H9 (cell line): ENCODE measurements at regions not wholly inside any gene's neighbourhood (a gene's known extent, or its start where the extent isn't known, plus 50 kb on each side); places are given as distances from the start of the nearest gene placed in this dataset.
"Not testable (repeated sequence)": the region's sequence is repeated elsewhere in the genome, so short reads cannot be mapped to it uniquely, and the experiment has no call there.

Experiments
- DNase-seq: peaks from one replicate; pipeline ENCODE4 v3.0.0-alpha.2; 2017
- H2AFZ ChIP-seq: one replicate; pipeline ENCODE4 v1.6.1; 2013; ENCODE audit warnings: mild to moderate bottlenecking, low read length, control low read depth, moderate library complexity
- H2AK5ac ChIP-seq: 2 replicates; pipeline ENCODE4 v1.6.1; 2013; ENCODE audit warnings: low read length, control low read depth, mixed read lengths; ENCODE audit not compliant: insufficient read length
- H2BK120ac ChIP-seq: one replicate; pipeline ENCODE4 v1.6.1; 2013; ENCODE audit warnings: low read depth, mild to moderate bottlenecking, low read length, control low read depth, inconsistent platforms; ENCODE audit not compliant: poor library complexity, severe bottlenecking
- H2BK12ac ChIP-seq: 2 replicates; pipeline ENCODE4 v1.6.1; 2013; ENCODE audit warnings: low read length, control low read depth, mixed read lengths, low read depth; ENCODE audit not compliant: insufficient read length
- H2BK15ac ChIP-seq: 2 replicates; pipeline ENCODE4 v1.6.1; 2013; ENCODE audit warnings: low read depth, low read length, control low read depth
- H2BK20ac ChIP-seq: one replicate; pipeline ENCODE4 v1.6.1; 2013; ENCODE audit warnings: low read depth, mild to moderate bottlenecking, low read length, control low read depth, inconsistent platforms; ENCODE audit not compliant: poor library complexity, severe bottlenecking
- H2BK5ac ChIP-seq: 2 replicates; pipeline ENCODE4 v1.6.1; 2013; ENCODE audit warnings: low read length, control low read depth, mixed read lengths; ENCODE audit not compliant: insufficient read length
- H3K14ac ChIP-seq: 2 replicates; pipeline ENCODE4 v1.6.1; 2013; ENCODE audit warnings: low read length, control low read depth; ENCODE audit not compliant: insufficient read depth
- H3K18ac ChIP-seq: 2 replicates; pipeline ENCODE4 v1.6.1; 2013; ENCODE audit warnings: low read depth, mild to moderate bottlenecking, mixed read lengths, low read length, control low read depth; ENCODE audit not compliant: insufficient read length
- H3K23ac ChIP-seq: 2 replicates; pipeline ENCODE4 v1.6.1; 2013; ENCODE audit warnings: low read length, control low read depth, mixed read lengths, low read depth; ENCODE audit not compliant: insufficient read length
- H3K23me2 ChIP-seq: 2 replicates; pipeline ENCODE4 v1.6.1; 2013; ENCODE audit warnings: low read depth, mild to moderate bottlenecking, mixed read lengths, low read length, control low read depth; ENCODE audit not compliant: insufficient read length, poor library complexity, severe bottlenecking
- H3K27ac ChIP-seq: 2 replicates; pipeline ENCODE4 v1.5.1; 2013; ENCODE audit warnings: low read length, control low read depth, mixed read lengths, low read depth; ENCODE audit not compliant: insufficient read length
- H3K27me3 ChIP-seq: 2 replicates; pipeline ENCODE4 v1.6.1; 2013; ENCODE audit warnings: low read length, control low read depth, inconsistent platforms; ENCODE audit not compliant: insufficient read depth
- H3K4ac ChIP-seq: 2 replicates; pipeline ENCODE4 v1.6.1; 2013; ENCODE audit warnings: low read depth, mild to moderate bottlenecking, control low read depth, inconsistent platforms, low read length, moderate library complexity
- H3K4me1 ChIP-seq: 2 replicates; pipeline ENCODE4 v1.6.1; 2013; ENCODE audit warnings: low read length, control low read depth, inconsistent platforms; ENCODE audit not compliant: insufficient read depth
- H3K4me2 ChIP-seq: 2 replicates; pipeline ENCODE4 v1.6.1; 2013; ENCODE audit warnings: low read length, control low read depth, mixed read lengths; ENCODE audit not compliant: insufficient read length, insufficient read depth
- H3K56ac ChIP-seq: 2 replicates; pipeline ENCODE4 v1.6.1; 2013; ENCODE audit warnings: low read depth, mild to moderate bottlenecking, mixed read lengths, low read length, control low read depth; ENCODE audit not compliant: insufficient read length
- H3K79me1 ChIP-seq: 2 replicates; pipeline ENCODE4 v1.6.1; 2013; ENCODE audit warnings: low read depth, mild to moderate bottlenecking, moderate library complexity, low read length, control low read depth, inconsistent platforms; ENCODE audit not compliant: insufficient read depth, poor library complexity, severe bottlenecking
- H3K79me2 ChIP-seq: 2 replicates; pipeline ENCODE4 v1.6.1; 2013; ENCODE audit warnings: low read length, control low read depth, inconsistent platforms; ENCODE audit not compliant: insufficient read depth
- H3K9ac ChIP-seq: 2 replicates; pipeline ENCODE4 v1.6.1; 2013; ENCODE audit warnings: low read length, control low read depth, mixed read lengths; ENCODE audit not compliant: insufficient read length; ENCODE audit errors: extremely low read depth
- H3K9me3 ChIP-seq: one replicate; pipeline ENCODE4 v1.6.1; 2013; ENCODE audit warnings: low read depth, low read length, inconsistent platforms; ENCODE audit not compliant: control insufficient read depth
- H3T11ph ChIP-seq: one replicate; pipeline ENCODE4 v1.6.1; 2013; ENCODE audit warnings: mild to moderate bottlenecking, low read length, control low read depth, inconsistent platforms
- H4K20me1 ChIP-seq: one replicate; pipeline ENCODE4 v1.6.1; 2013; ENCODE audit not compliant: control insufficient read depth, insufficient read length, insufficient read depth
- H4K5ac ChIP-seq: 2 replicates; pipeline ENCODE4 v1.6.1; 2013; ENCODE audit warnings: low read depth, mild to moderate bottlenecking, mixed read lengths, low read length, control low read depth; ENCODE audit not compliant: insufficient read length
- H4K8ac ChIP-seq: replicated peaks from 2 replicates; pipeline ENCODE4 v1.6.1; 2013; ENCODE audit warnings: low read length, control low read depth, mixed read lengths, low read depth; ENCODE audit not compliant: insufficient read length
- H4K91ac ChIP-seq: 2 replicates; pipeline ENCODE4 v1.6.1; 2013; ENCODE audit warnings: low read depth, mild to moderate bottlenecking, moderate library complexity, mixed read lengths, low read length, control low read depth; ENCODE audit not compliant: insufficient read length
- H3K27ac Mint-ChIP-seq, 3 experiments: 2 replicates in 2 of 3; 3 replicates in 1 of 3; pipeline ENCODE4 v1.8.0; 2020 to 2021; ENCODE audit warnings: mixed read lengths in 3 of 3, mild to moderate bottlenecking in 1 of 3, moderate library complexity in 1 of 3
- H3K27me3 Mint-ChIP-seq: 2 replicates; pipeline ENCODE4 v1.8.0; 2021; ENCODE audit warnings: low read depth, mild to moderate bottlenecking, moderate library complexity, mixed read lengths
- H3K36me3 Mint-ChIP-seq, 3 experiments: 2 replicates in 2 of 3; 3 replicates in 1 of 3; pipeline ENCODE4 v1.8.0; 2020 to 2021; ENCODE audit warnings: low read depth in 3 of 3, mixed read lengths in 3 of 3; ENCODE audit not compliant: insufficient read depth in 1 of 3
- H3K4me1 Mint-ChIP-seq, 2 experiments: 2 replicates each; pipeline ENCODE4 v1.8.0; 2020; ENCODE audit warnings: mixed read lengths in 2 of 2
- H3K4me3 Mint-ChIP-seq, 2 experiments: 2 replicates in 1 of 2; 3 replicates in 1 of 2; pipeline ENCODE4 v1.8.0; 2020 to 2021; ENCODE audit warnings: mild to moderate bottlenecking in 2 of 2, mixed read lengths in 2 of 2, moderate library complexity in 1 of 2
- H3K9me3 Mint-ChIP-seq, 2 experiments: 2 replicates in 1 of 2; 3 replicates in 1 of 2; pipeline ENCODE4 v1.8.0; 2020; ENCODE audit warnings: mild to moderate bottlenecking in 2 of 2, mixed read lengths in 2 of 2, moderate library complexity in 1 of 2
- WGBS: extraction: QIAGEN DNeasy Blood & Tissue Kit; methylation state at CpG from one replicate; pipeline ENCODE4 v1.1.7; 2013; ENCODE audit warnings: missing lambda C conversion rate, low lambda C conversion rate, mixed read lengths; ENCODE audit not compliant: insufficient read length; ENCODE audit errors: extremely low coverage; 5-methylcytosine and 5-hydroxymethylcytosine counted together
- TF ChIP-seq, protein P1 (sequence below): fragments of 200-600 bp; sonication (generic); conservative IDR thresholded peaks from 3 replicates; pipeline ENCODE4 v1.8.0; 2021; ENCODE audit warnings: antibody characterized with exemption, mild to moderate bottlenecking

DNA sequence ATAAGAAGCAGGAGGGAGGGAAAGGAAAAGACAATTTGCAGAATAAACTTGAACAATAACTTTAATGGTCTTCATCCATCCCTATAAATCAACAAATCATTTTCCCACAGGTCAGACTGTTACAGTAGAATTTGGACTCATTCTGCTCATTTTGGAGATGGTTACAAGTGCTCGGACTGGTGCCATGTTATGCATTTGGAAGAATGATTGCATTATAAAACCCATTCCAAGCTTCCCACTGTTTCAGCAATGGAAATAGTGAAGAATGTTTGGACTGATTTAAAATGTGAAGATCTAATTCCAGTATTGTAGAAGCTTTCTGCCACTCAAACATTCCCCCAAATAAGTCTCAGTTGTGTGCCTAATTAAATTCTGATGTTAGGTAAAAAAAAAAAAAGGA, 99.7 kb upstream of the ZEB1 start:
- H3K27ac Mint-ChIP-seq, result no peak overlapping the region
- no peak overlapping the region for H3K4me2 ChIP-seq
- H3K4me3 Mint-ChIP-seq, result no peak overlapping the region
- no peak overlapping the region for H2AFZ ChIP-seq
- H3K27me3 Mint-ChIP-seq, result no peaks in the 10 kb centered on the region
- no peaks in the 10 kb centered on the region for H3K23me2 ChIP-seq
- H4K20me1 ChIP-seq, result no peaks in the 10 kb centered on the region
- H2BK20ac ChIP-seq, result no peak overlapping the region
- no peak overlapping the region for H3K56ac ChIP-seq
- no peak overlapping the region for H2BK12ac ChIP-seq
- H3K18ac ChIP-seq, result no peak overlapping the region
- H3K9ac ChIP-seq, result no peak overlapping the region
- WGBS, result no CpG with 5 or more reads among the region's 1 CpG
- H3K9me3 ChIP-seq, result no peaks in the 10 kb centered on the region
- H3K79me2 ChIP-seq, result no peaks in the 10 kb centered on the region
- DNase-seq, result no peak
- no peaks in the 10 kb centered on the region for H3K9me3 Mint-ChIP-seq
- no peaks in the 10 kb centered on the region for H3K36me3 Mint-ChIP-seq
- H3K4ac ChIP-seq, result no peak overlapping the region
- H2BK15ac ChIP-seq, result no peak overlapping the region
- H3K27me3 ChIP-seq, result no peaks in the 10 kb centered on the region
- H3K4me1 Mint-ChIP-seq, result no peaks in the 10 kb centered on the region; a peak in 1 of 4 replicates
- no peaks in the 10 kb centered on the region for H3K79me1 ChIP-seq
- H3K4me1 ChIP-seq, result no peaks in the 10 kb centered on the region
- no peak overlapping the region for H3T11ph ChIP-seq
- H2AK5ac ChIP-seq, result no peak overlapping the region
- no peak overlapping the region for H4K8ac ChIP-seq
- H3K23ac ChIP-seq, result no peak overlapping the region
- H2BK5ac ChIP-seq, result no peak overlapping the region
- no peak overlapping the region for H4K91ac ChIP-seq
- TF ChIP-seq, protein P1, sequence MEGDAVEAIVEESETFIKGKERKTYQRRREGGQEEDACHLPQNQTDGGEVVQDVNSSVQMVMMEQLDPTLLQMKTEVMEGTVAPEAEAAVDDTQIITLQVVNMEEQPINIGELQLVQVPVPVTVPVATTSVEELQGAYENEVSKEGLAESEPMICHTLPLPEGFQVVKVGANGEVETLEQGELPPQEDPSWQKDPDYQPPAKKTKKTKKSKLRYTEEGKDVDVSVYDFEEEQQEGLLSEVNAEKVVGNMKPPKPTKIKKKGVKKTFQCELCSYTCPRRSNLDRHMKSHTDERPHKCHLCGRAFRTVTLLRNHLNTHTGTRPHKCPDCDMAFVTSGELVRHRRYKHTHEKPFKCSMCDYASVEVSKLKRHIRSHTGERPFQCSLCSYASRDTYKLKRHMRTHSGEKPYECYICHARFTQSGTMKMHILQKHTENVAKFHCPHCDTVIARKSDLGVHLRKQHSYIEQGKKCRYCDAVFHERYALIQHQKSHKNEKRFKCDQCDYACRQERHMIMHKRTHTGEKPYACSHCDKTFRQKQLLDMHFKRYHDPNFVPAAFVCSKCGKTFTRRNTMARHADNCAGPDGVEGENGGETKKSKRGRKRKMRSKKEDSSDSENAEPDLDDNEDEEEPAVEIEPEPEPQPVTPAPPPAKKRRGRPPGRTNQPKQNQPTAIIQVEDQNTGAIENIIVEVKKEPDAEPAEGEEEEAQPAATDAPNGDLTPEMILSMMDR, result no peak
- H2BK120ac ChIP-seq, result no peak overlapping the region
- no peak overlapping the region for H4K5ac ChIP-seq
- no peak overlapping the region for H3K27ac ChIP-seq
- H3K14ac ChIP-seq, result no peak overlapping the region

GRCh38 chr10:31228780-31229179, 90.2 kb upstream of the ZEB1 start:
- H3K9me3 Mint-ChIP-seq, result not testable (repeated sequence)

More at GRCh38 chr10:31228780-31229179, 90.2 kb upstream of the ZEB1 start:
- not testable (repeated sequence) for H3K9me3 ChIP-seq, H4K20me1 ChIP-seq, H3K4me3 Mint-ChIP-seq, H2AFZ ChIP-seq, H2BK20ac ChIP-seq, H2BK12ac ChIP-seq, H3K4me1 ChIP-seq, H3K14ac ChIP-seq, H4K8ac ChIP-seq, H2BK15ac ChIP-seq, H2BK120ac ChIP-seq, H3K79me2 ChIP-seq, H3K27ac Mint-ChIP-seq, H3K27me3 ChIP-seq, H3K27me3 Mint-ChIP-seq, H3K9ac ChIP-seq, H2BK5ac ChIP-seq, H2AK5ac ChIP-seq, H3K79me1 ChIP-seq, H3K4me2 ChIP-seq, H4K5ac ChIP-seq, H3K27ac ChIP-seq, H3K4ac ChIP-seq, H3K18ac ChIP-seq, H3K4me1 Mint-ChIP-seq, DNase-seq, H3K23me2 ChIP-seq, H3T11ph ChIP-seq, H4K91ac ChIP-seq, H3K36me3 Mint-ChIP-seq, H3K56ac ChIP-seq, H3K23ac ChIP-seq
- no CpG with 5 or more reads among the region's 4 CpGs for WGBS
